ENCODE measurements at regions not wholly inside any gene's neighbourhood (a gene's known extent, or its start where the extent isn't known, plus 50 kb on each side); places are given as distances from the start of the nearest gene placed in this dataset.

- no peak for DNase-seq (ENCODE audit: low spot score)
These were observed 141.1 kb downstream of the HNMT start for GRCh38 chr2:138105358-138105757.

- no peak for DNase-seq (ENCODE audit: low spot score)
These were observed 142.3 kb downstream of the HNMT start for GRCh38 chr2:138106606-138107005.

DNA sequence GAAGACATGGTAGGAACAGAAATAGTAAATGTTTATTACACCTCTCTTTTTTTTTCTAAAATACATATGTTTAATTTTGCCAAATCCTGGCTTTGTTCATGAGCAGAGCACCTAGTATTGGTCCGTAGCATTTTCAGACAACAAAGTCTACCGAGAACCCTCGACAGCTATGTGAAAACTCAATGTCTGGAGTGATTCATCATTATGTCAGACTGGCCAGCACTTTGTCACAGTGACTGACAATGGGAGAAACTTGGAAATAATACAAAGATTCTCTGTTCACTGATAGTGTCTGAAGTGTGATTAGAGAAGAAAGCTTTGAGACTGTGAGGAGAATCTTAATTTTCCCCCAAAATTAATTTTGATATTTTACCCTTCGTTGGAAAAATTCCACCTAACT, 143.0 kb downstream of the HNMT start:
- no peak for DNase-seq (ENCODE audit: low spot score)

- DNase-seq (ENCODE audit: low spot score): no peak
These were observed 146.3 kb downstream of the HNMT start for GRCh38 chr2:138110453-138111083.

DNA sequence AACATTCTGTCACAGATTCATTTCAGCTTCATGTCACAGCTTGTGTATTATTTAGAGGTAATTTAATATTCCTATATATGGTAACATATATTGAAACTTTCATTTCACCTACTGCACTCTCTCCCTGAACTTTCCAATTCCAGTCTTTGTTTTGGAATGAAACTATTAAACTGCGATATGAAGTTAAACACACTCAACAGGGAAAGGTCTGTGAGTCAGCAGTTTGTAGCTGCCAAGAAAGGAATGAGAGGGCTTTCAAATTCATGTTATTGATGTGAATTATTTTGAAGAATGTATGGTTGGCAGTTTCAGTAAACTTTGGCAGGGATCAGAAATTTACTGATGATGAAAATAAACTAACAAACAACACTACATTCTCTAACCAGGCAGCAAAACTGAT, 148.3 kb downstream of the HNMT start:
- no peak for DNase-seq (ENCODE audit: low spot score)

- DNase-seq (ENCODE audit: low spot score): no peak
These were observed 149.7 kb downstream of the HNMT start for GRCh38 chr2:138113871-138114525.

DNA sequence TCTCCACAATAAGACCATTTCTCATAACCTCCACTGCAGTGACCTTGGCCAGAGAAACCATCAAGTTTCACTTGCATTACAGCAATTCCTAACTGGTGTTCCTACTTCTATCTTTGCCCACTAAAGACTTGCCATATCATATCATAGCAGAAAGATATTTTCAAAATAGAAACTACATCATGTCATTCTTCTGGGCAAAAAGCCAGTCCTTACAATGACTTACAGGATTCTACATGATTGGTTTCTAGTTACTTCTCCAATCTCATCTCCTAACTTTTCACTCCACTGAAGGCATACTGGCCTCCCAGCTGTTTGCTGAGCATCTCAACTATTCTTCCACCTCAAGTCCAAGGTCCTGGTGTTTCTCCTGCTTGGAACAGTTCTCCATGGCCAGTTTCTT, 151.4 kb downstream of the HNMT start:
- no peak for DNase-seq (ENCODE audit: low spot score)

GRCh38 chr2:138116456-138116855, 152.2 kb downstream of the HNMT start:
- no peak for DNase-seq (ENCODE audit: low spot score)

GRCh38 chr2:138121666-138122661, 157.7 kb downstream of the HNMT start:
- DNase-seq (ENCODE audit: low spot score): no peak

DNA sequence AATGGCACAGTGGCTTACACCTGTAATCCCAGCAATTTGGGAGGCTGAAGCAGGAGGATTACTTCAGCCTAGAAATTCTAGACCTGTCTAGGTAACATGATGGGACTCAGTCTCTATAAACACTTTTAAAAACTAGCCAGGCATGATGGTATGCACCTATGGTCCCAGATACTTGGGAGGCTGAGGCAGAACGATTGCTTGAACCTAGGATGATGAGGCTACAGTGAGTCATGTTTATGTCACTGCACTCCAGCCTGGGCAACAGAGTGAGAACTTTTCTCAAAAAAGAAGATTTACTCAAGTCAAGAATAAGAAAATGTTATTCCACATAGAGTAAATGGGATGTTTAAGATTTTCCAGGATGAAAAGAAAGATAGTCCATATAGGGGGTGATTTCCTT, 158.6 kb downstream of the HNMT start:
- DNase-seq (ENCODE audit: low spot score): no peak

DNA sequence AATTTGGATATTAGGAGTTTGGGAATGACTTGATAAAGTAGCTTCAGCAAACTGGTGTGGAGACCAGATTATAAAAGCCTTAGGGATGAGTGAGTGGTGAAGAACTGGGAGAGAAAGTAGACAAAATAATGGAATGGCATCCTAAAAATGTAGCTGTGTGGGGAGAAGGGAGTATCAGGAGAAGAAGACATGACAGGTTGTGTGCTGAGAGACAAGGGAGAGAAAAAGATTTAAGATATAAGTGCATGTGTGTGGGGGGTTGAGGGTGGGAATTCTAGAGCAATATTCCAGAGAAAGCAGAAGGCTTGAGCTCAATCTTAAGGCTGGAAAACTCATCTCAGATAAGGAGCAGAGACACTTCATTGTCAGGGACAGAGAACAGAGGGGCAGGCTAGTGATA, 159.5 kb downstream of the HNMT start:
- DNase-seq (ENCODE audit: low spot score): no peak

GRCh38 chr2:138124521-138124920, 160.2 kb downstream of the HNMT start:
- DNase-seq (ENCODE audit: low spot score): no peak

- DNase-seq (ENCODE audit: low spot score): no peak
These were observed 161.3 kb downstream of the HNMT start for GRCh38 chr2:138125306-138126288.

DNA sequence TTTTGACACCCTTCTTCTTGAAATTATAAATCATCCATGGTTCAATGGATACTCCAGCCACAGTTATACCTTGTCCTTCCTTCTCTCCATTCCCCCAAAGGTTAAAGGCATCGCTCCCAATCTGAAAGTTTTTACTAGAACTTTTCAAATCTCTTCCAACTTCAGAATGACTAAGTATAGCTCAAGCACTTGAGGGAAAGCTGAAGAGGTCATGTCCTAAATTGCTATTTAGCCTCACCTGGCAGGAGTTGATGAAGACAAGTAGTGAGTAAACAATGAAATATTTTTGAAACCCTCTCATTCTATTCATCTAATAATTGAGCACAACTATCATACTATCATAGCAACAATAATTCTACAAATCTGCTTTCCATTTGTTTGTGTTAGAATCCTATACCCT, 167.8 kb downstream of the HNMT start:
- DNase-seq (ENCODE audit: low spot score): no peak

GRCh38 chr2:138137949-138138348, 173.7 kb downstream of the HNMT start:
- DNase-seq (ENCODE audit: low spot score): no peak

DNA sequence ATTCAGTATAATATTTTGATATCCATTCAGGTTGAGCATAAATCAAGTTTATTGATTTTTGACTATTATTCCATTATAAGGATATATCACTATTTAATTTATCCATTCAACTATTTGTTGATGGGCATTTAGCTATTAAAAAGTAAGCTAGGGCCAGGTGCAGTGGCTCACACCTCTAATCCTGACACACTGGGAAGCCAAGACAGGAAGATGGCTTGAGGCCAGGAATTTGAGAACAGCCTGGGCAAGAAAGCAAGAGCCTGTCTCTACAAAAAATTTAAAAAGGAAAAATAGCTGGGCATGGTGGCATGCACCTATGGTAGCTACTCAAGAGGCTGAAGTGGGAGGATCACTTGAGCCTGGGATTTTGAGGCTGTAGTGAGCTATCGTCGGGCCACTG, 183.5 kb downstream of the HNMT start:
- DNase-seq (ENCODE audit: low spot score): no peak

- DNase-seq (ENCODE audit: low spot score): no peak
These were observed 191.0 kb downstream of the HNMT start for GRCh38 chr2:138155304-138155703.

GRCh38 chr2:138157372-138157771, 193.1 kb downstream of the HNMT start:
- no peak for DNase-seq (ENCODE audit: low spot score)

DNA sequence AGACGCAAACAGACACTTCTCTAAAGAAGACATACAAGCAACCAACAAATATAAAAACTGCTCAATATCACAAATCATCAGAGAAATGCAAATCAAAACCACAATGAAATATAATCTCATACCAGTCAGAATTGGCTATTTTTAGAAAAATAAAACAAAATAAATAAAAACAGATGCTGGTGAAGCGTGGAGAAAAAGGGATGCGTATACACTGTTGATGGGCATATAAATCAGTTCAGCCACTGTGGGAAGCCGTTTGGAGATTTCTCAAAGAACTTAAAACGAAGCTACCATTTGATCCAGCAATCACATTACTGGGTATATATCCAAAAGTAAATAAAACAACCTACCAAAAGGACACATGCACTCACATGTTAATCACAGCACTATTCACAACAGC, 206.2 kb downstream of the HNMT start:
- no peak for DNase-seq (ENCODE audit: low spot score)

- DNase-seq (ENCODE audit: low spot score): no peak
These were observed 207.0 kb downstream of the HNMT start for GRCh38 chr2:138171244-138171643.

DNA sequence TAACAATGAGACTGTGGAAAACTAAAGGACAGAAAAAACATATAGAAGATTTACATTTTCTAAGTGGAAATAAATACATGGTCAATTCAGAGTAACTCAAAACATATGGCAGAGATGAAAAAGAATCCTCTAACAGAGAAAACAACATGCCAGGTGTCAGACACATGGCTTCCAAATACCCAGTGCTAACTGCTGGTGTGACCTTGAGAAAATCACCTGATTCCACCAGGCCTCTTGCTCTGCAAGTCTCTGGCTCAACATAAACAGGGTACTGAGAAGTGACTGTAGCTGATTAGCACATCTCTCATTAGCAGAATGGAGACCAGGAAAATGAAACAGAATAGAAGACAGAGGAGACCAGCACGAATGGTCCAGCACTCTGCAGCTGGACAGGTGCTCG, 210.8 kb downstream of the HNMT start:
- DNase-seq (ENCODE audit: low spot score): no peak
